ENCODE measurements at regions not wholly inside any gene's neighbourhood (a gene's known extent, or its start where the extent isn't known, plus 50 kb on each side); places are given as distances from the start of the nearest gene placed in this dataset.

DNA sequence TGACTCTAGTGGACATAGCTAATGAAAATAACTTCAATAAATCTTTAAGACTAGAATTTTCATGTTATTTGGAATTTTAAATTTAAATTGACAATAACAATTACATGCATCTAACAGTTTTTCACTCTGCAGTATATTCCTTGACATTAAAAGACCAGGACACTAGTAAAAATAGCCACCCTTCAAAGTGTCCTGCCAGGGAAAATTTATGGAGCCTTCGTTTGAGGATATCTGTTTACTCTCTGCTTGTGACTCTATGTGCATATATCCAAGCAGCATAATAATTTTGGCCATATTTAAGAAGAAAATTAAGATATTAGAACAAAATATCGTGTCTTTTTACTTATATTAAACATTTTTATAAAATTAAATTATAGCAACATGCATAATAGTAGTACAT, 58.8 kb upstream of the NKAIN2 start:
- H2AK5ac ChIP-seq (ENCODE audit: insufficient read length, low read length) = no peak overlapping the region
- no peak overlapping the region for H3K27ac Mint-ChIP-seq
- H2AFZ ChIP-seq (ENCODE audit: low read length) = no peak overlapping the region
- no peaks in the 10 kb centered on the region for H3K27me3 ChIP-seq (ENCODE audit: insufficient read depth, low read length)
- no peak overlapping the region for H3K56ac ChIP-seq (ENCODE audit: insufficient read length, low read depth, low read length)
- no peak overlapping the region for H3K27ac ChIP-seq (ENCODE audit: insufficient read length, low read depth, low read length)
- H3K18ac ChIP-seq (ENCODE audit: insufficient read length, low read depth, low read length) = no peak overlapping the region
- no peaks in the 10 kb centered on the region for H4K20me1 ChIP-seq (ENCODE audit: control insufficient read depth, insufficient read depth, insufficient read length)
- no peak overlapping the region for H3T11ph ChIP-seq (ENCODE audit: low read length)
- H2BK12ac ChIP-seq (ENCODE audit: insufficient read length, low read depth, low read length) = no peak overlapping the region
- no peak overlapping the region for H3K9ac ChIP-seq (ENCODE audit: extremely low read depth, insufficient read length, low read length)
- TF ChIP-seq, protein P1, sequence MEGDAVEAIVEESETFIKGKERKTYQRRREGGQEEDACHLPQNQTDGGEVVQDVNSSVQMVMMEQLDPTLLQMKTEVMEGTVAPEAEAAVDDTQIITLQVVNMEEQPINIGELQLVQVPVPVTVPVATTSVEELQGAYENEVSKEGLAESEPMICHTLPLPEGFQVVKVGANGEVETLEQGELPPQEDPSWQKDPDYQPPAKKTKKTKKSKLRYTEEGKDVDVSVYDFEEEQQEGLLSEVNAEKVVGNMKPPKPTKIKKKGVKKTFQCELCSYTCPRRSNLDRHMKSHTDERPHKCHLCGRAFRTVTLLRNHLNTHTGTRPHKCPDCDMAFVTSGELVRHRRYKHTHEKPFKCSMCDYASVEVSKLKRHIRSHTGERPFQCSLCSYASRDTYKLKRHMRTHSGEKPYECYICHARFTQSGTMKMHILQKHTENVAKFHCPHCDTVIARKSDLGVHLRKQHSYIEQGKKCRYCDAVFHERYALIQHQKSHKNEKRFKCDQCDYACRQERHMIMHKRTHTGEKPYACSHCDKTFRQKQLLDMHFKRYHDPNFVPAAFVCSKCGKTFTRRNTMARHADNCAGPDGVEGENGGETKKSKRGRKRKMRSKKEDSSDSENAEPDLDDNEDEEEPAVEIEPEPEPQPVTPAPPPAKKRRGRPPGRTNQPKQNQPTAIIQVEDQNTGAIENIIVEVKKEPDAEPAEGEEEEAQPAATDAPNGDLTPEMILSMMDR (conservative IDR thresholded peaks at IDR 0.05) = no peak
- no peaks in the 10 kb centered on the region for H3K27me3 Mint-ChIP-seq (ENCODE audit: low read depth)
- no peaks in the 10 kb centered on the region for H3K23me2 ChIP-seq (ENCODE audit: insufficient read length, low read depth, low read length, poor library complexity, severe bottlenecking)
- no peak overlapping the region for H3K4me2 ChIP-seq (ENCODE audit: insufficient read depth, insufficient read length, low read length)
- no CpG with 5 or more reads among the region's 2 CpGs for WGBS (ENCODE audit: extremely low coverage, insufficient read length, low lambda C conversion rate)
- H2BK20ac ChIP-seq (ENCODE audit: low read depth, low read length, poor library complexity, severe bottlenecking) = no peak overlapping the region
- H3K4me1 ChIP-seq (ENCODE audit: insufficient read depth, low read length) = no peaks in the 10 kb centered on the region
- no peaks in the 10 kb centered on the region for H3K36me3 Mint-ChIP-seq (ENCODE audit: insufficient read depth in 1 of 3, low read depth in 3 of 3)
- no peak overlapping the region for H4K8ac ChIP-seq (replicated peaks; ENCODE audit: insufficient read length, low read depth, low read length)
- H3K14ac ChIP-seq (ENCODE audit: insufficient read depth, low read length) = no peak overlapping the region
- no peaks in the 10 kb centered on the region for H3K79me2 ChIP-seq (ENCODE audit: insufficient read depth, low read length)
- H4K91ac ChIP-seq (ENCODE audit: insufficient read length, low read depth, low read length) = no peak overlapping the region
- no peaks in the 10 kb centered on the region for H3K4me1 Mint-ChIP-seq
- no peak overlapping the region for H3K23ac ChIP-seq (ENCODE audit: insufficient read length, low read depth, low read length)
- H2BK15ac ChIP-seq (ENCODE audit: low read depth, low read length) = no peak overlapping the region
- H3K79me1 ChIP-seq (ENCODE audit: insufficient read depth, low read depth, low read length, poor library complexity, severe bottlenecking) = no peaks in the 10 kb centered on the region
- no peaks in the 10 kb centered on the region for H3K9me3 Mint-ChIP-seq
- H3K4me3 Mint-ChIP-seq = no peak overlapping the region
- H2BK5ac ChIP-seq (ENCODE audit: insufficient read length, low read length) = no peak overlapping the region
- H3K4ac ChIP-seq (ENCODE audit: low read depth, low read length) = no peak overlapping the region
- H2BK120ac ChIP-seq (ENCODE audit: low read depth, low read length, poor library complexity, severe bottlenecking) = no peak overlapping the region
- no peaks in the 10 kb centered on the region for H3K9me3 ChIP-seq (ENCODE audit: control insufficient read depth, low read depth, low read length)
- H4K5ac ChIP-seq (ENCODE audit: insufficient read length, low read depth, low read length) = no peak overlapping the region
- DNase-seq = no peak
